ENCODE measurements at regions not wholly inside any gene's neighbourhood (a gene's known extent, or its start where the extent isn't known, plus 50 kb on each side); places are given as distances from the start of the nearest gene placed in this dataset.

DNA sequence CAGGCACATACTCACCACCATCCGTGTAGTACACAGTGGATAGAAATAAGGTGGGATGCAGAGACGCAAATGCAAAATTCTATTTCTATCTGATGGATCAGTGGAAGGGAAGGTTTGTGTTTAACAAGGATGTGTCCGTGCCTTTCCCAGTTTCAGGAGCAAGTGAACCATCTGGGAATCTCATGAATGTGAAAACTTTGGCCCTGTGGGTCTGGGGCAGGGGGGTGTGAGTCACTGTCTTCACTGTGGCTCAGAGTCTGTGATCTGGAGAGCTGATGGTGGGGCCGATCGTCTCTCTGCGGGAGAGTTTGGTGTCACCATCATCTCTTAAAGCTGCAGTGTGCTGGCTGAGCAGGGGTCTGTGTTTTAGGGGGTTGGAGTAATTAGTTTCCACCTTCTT lies 179.3 kb upstream of the STS start:
- no peaks in the 10 kb centered on the region for H3K9me3 ChIP-seq (ENCODE audit: insufficient read depth, low read length)
- H3K9ac ChIP-seq (ENCODE audit: low read length) = no peak overlapping the region
- H3K27ac ChIP-seq (ENCODE audit: low read length) = no peak overlapping the region

GRCh38 chrX:6965729-6966128 lies 181.8 kb upstream of the STS start:
- TF ChIP-seq CTCF (IDR thresholded peaks at IDR 0.05; ENCODE audit: low read depth, low read length) (no peak), EZH2phosphoT487 (IDR thresholded peaks at IDR 0.05; ENCODE audit: low read depth) (no peak)
- H3K9me3 ChIP-seq (ENCODE audit: insufficient read depth, low read length) = no peaks in the 10 kb centered on the region
- H3K9ac ChIP-seq (ENCODE audit: low read length) = no peak overlapping the region
- H3K27me3 ChIP-seq (ENCODE audit: low read depth, low read length) = no peaks in the 10 kb centered on the region
- H3K27ac ChIP-seq (ENCODE audit: low read length) = no peak overlapping the region
- no peak overlapping the region for H2AFZ ChIP-seq (ENCODE audit: low read depth, low read length)
- H4K20me1 ChIP-seq (ENCODE audit: insufficient read depth, low read length) = no peaks in the 10 kb centered on the region
- no peak overlapping the region for H3K4me3 ChIP-seq (ENCODE audit: low read length)
- H3K4me2 ChIP-seq (ENCODE audit: low read length) = no peak overlapping the region
- no peaks in the 10 kb centered on the region for H3K4me1 ChIP-seq (ENCODE audit: low read length)
- no peaks in the 10 kb centered on the region for H3K36me3 ChIP-seq (replicated peaks; ENCODE audit: low read depth, low read length)
- no peaks in the 10 kb centered on the region for H3K79me2 ChIP-seq (ENCODE audit: low read length)

More for the DNA sequence above, 179.3 kb upstream of the STS start:
- Histone ChIP-seq H3K4me2 (ENCODE audit: low read length) (no peak overlapping the region), H3K79me2 (ENCODE audit: low read length) (no peaks in the 10 kb centered on the region), H2AFZ (ENCODE audit: low read depth, low read length) (no peak overlapping the region), H4K20me1 (ENCODE audit: insufficient read depth, low read length) (no peaks in the 10 kb centered on the region), H3K36me3 (replicated peaks; ENCODE audit: low read depth, low read length) (no peaks in the 10 kb centered on the region), H3K4me1 (ENCODE audit: low read length) (no peaks in the 10 kb centered on the region), H3K27me3 (ENCODE audit: low read depth, low read length) (no peaks in the 10 kb centered on the region), H3K4me3 (ENCODE audit: low read length) (no peak overlapping the region)
- no peak for TF ChIP-seq EZH2phosphoT487 (IDR thresholded peaks at IDR 0.05; ENCODE audit: low read depth)
- no peak for TF ChIP-seq CTCF (IDR thresholded peaks at IDR 0.05; ENCODE audit: low read depth, low read length)

- no peak overlapping the region for H3K4me2 ChIP-seq (ENCODE audit: low read length)
- no peak for TF ChIP-seq CTCF (IDR thresholded peaks at IDR 0.05; ENCODE audit: low read depth, low read length)
- no peak for TF ChIP-seq EZH2phosphoT487 (IDR thresholded peaks at IDR 0.05; ENCODE audit: low read depth)
- no peaks in the 10 kb centered on the region for H4K20me1 ChIP-seq (ENCODE audit: insufficient read depth, low read length)
- H3K79me2 ChIP-seq (ENCODE audit: low read length) = no peaks in the 10 kb centered on the region
- no peaks in the 10 kb centered on the region for H3K36me3 ChIP-seq (replicated peaks; ENCODE audit: low read depth, low read length)
- H3K9ac ChIP-seq (ENCODE audit: low read length) = no peak overlapping the region
- no peak overlapping the region for H3K27ac ChIP-seq (ENCODE audit: low read length)
- H3K9me3 ChIP-seq (ENCODE audit: insufficient read depth, low read length) = no peaks in the 10 kb centered on the region
- H3K27me3 ChIP-seq (ENCODE audit: low read depth, low read length) = no peaks in the 10 kb centered on the region
- no peak overlapping the region for H3K4me3 ChIP-seq (ENCODE audit: low read length)
- H3K4me1 ChIP-seq (ENCODE audit: low read length) = no peaks in the 10 kb centered on the region
- no peak overlapping the region for H2AFZ ChIP-seq (ENCODE audit: low read depth, low read length)
Observed at GRCh38 chrX:6962006-6962355, 185.5 kb upstream of the STS start.

- Histone ChIP-seq H4K20me1 (ENCODE audit: insufficient read depth, low read length) (no peaks in the 10 kb centered on the region), H2AFZ (ENCODE audit: low read depth, low read length) (no peak overlapping the region), H3K4me2 (ENCODE audit: low read length) (no peak overlapping the region), H3K27me3 (ENCODE audit: low read depth, low read length) (no peaks in the 10 kb centered on the region), H3K79me2 (ENCODE audit: low read length) (no peaks in the 10 kb centered on the region), H3K4me1 (ENCODE audit: low read length) (no peaks in the 10 kb centered on the region), H3K27ac (ENCODE audit: low read length) (no peak overlapping the region), H3K4me3 (ENCODE audit: low read length) (no peak overlapping the region), H3K36me3 (replicated peaks; ENCODE audit: low read depth, low read length) (no peaks in the 10 kb centered on the region), H3K9me3 (ENCODE audit: insufficient read depth, low read length) (no peaks in the 10 kb centered on the region), H3K9ac (ENCODE audit: low read length) (no peak overlapping the region)
- TF ChIP-seq EZH2phosphoT487 (IDR thresholded peaks at IDR 0.05; ENCODE audit: low read depth) = no peak
- no peak for TF ChIP-seq CTCF (IDR thresholded peaks at IDR 0.05; ENCODE audit: low read depth, low read length)
Observed at GRCh38 chrX:6961286-6962005, 186.1 kb upstream of the STS start.
